ENCODE measurements at regions not wholly inside any gene's neighbourhood (a gene's known extent, or its start where the extent isn't known, plus 50 kb on each side); places are given as distances from the start of the nearest gene placed in this dataset.
"Not testable (repeated sequence)": the region's sequence is repeated elsewhere in the genome, so short reads cannot be mapped to it uniquely, and the experiment has no call there.

GRCh38 chr7:149930374-149931068 is 56.8 kb downstream of the ATP6V0E2 start:
- not testable (repeated sequence) for DNase-seq

GRCh38 chr7:149933776-149934175 is 60.0 kb downstream of the ATP6V0E2 start:
- not testable (repeated sequence) for DNase-seq

- DNase-seq: not testable (repeated sequence)
Measured at GRCh38 chr7:149947346-149947745, 73.6 kb downstream of the ATP6V0E2 start.

- DNase-seq: not testable (repeated sequence)
Measured at GRCh38 chr7:149948444-149948843, 74.7 kb downstream of the ATP6V0E2 start.

- peak in 2 of 4 experiments; percentile 14 to 48 for DNase-seq
Measured at GRCh38 chr7:149949863-149950577, 76.3 kb downstream of the ATP6V0E2 start.

GRCh38 chr7:149950578-149950924 is 76.8 kb downstream of the ATP6V0E2 start:
- not testable (repeated sequence) for DNase-seq

- not testable (repeated sequence) for DNase-seq
Measured at GRCh38 chr7:149951579-149951978, 77.8 kb downstream of the ATP6V0E2 start.

- not testable (repeated sequence) for DNase-seq
Measured at GRCh38 chr7:149958880-149959279, 85.1 kb downstream of the ATP6V0E2 start.

GRCh38 chr7:149960863-149961262 is 87.1 kb downstream of the ATP6V0E2 start:
- DNase-seq: peak; percentile 2 to 34 (median 8)

GRCh38 chr7:149961878-149962277 is 88.1 kb downstream of the ATP6V0E2 start:
- DNase-seq: not testable (repeated sequence)

- not testable (repeated sequence) for DNase-seq
Measured at GRCh38 chr7:149962685-149963319, 89.0 kb downstream of the ATP6V0E2 start.

- not testable (repeated sequence) for DNase-seq
Measured at GRCh38 chr7:149963985-149964384, 90.2 kb downstream of the ATP6V0E2 start.

- DNase-seq: peak; percentile 27 to 60 (median 40)
Measured at GRCh38 chr7:149966444-149966843, 92.7 kb downstream of the ATP6V0E2 start.

- not testable (repeated sequence) for DNase-seq
Measured at GRCh38 chr7:149972977-149973376, 99.2 kb downstream of the ATP6V0E2 start.

- DNase-seq: not testable (repeated sequence)
Measured at GRCh38 chr7:149973681-149974080, 99.9 kb downstream of the ATP6V0E2 start.

- DNase-seq: not testable (repeated sequence)
Measured at GRCh38 chr7:149975608-149976007, 101.8 kb downstream of the ATP6V0E2 start.

GRCh38 chr7:149978537-149978936 is 104.8 kb downstream of the ATP6V0E2 start:
- not testable (repeated sequence) for DNase-seq

- DNase-seq: not testable (repeated sequence)
Measured at GRCh38 chr7:149978944-149979343, 105.2 kb downstream of the ATP6V0E2 start.

GRCh38 chr7:149982537-149983112 is 108.9 kb downstream of the ATP6V0E2 start:
- DNase-seq: peak in 1 of 4 experiments; percentile 4

- not testable (repeated sequence) for DNase-seq
Measured at GRCh38 chr7:149986866-149987265, 113.1 kb downstream of the ATP6V0E2 start.

GRCh38 chr7:149991652-149992302 is 118.0 kb downstream of the ATP6V0E2 start:
- DNase-seq: not testable (repeated sequence)

GRCh38 chr7:149992366-149992765 is 118.6 kb downstream of the ATP6V0E2 start:
- DNase-seq: not testable (repeated sequence)
